ENCODE measurements at regions not wholly inside any gene's neighbourhood (a gene's known extent, or its start where the extent isn't known, plus 50 kb on each side); places are given as distances from the start of the nearest gene placed in this dataset.

DNA sequence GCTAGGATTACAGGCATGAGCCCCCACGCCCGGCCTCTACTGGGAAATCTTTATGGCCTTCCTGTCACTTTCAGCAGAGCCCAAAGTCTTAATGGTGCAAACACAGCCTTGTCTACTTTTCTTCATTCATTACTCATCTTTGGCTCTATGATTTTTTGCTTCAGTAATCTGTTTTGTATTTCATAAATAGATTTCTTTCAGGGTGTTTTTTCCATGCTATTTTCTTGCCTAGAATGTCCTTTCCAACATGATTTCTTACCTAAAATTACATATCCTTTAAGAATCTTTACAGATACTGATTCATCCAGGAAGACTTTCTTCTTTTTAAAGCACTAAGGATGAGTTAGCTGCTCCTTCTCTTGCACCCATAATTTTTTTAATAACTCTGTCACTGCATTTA is 213.0 kb downstream of the TAF11L14 start:
- no peak for DNase-seq
- TF ChIP-seq, protein P1, sequence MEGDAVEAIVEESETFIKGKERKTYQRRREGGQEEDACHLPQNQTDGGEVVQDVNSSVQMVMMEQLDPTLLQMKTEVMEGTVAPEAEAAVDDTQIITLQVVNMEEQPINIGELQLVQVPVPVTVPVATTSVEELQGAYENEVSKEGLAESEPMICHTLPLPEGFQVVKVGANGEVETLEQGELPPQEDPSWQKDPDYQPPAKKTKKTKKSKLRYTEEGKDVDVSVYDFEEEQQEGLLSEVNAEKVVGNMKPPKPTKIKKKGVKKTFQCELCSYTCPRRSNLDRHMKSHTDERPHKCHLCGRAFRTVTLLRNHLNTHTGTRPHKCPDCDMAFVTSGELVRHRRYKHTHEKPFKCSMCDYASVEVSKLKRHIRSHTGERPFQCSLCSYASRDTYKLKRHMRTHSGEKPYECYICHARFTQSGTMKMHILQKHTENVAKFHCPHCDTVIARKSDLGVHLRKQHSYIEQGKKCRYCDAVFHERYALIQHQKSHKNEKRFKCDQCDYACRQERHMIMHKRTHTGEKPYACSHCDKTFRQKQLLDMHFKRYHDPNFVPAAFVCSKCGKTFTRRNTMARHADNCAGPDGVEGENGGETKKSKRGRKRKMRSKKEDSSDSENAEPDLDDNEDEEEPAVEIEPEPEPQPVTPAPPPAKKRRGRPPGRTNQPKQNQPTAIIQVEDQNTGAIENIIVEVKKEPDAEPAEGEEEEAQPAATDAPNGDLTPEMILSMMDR (IDR thresholded peaks at IDR 0.05): no peak

DNA sequence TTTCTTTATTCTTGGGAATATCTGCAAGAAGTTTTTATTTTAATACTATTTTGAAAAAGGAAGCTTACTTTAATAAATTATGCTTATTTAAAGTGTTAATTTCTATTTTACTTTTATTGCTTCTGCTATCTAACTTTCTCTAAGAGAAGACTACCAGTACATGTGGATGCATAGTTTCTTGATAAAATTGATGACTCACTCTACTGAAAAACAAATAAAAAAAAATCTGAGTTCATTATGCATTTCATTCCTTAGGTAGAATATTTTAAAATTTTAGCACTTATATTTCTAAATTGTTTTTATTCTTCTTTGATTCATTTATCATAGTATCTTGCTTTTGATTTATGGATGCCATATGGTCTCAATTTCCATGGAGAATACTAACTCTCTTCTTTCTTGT is 217.9 kb downstream of the TAF11L14 start:
- peaks cover 0 to 3% (median 0%) of the 10 kb centered on the region in 7 donors for H3K9me3 Mint-ChIP-seq
- H3K27ac Mint-ChIP-seq: no peak overlapping the region
- Histone ChIP-seq H3K4me2 (replicated peaks; ENCODE audit: extremely low read depth, low read length, poor library complexity, severe bottlenecking) (no peak overlapping the region), H3K79me2 (ENCODE audit: insufficient read depth, low read length) (no peaks in the 10 kb centered on the region), H3K27me3 (ENCODE audit: control insufficient read depth in 2 of 2, insufficient read depth in 2 of 2, low read length in 2 of 2) (no peaks in the 10 kb centered on the region), H3K9me3 (replicated peaks in 1 of 2; ENCODE audit: control insufficient read depth in 1 of 2, insufficient read depth in 1 of 2, low read length in 2 of 2) (peaks cover 0 to 4% of the 10 kb centered on the region in 2 donors), H2AFZ (ENCODE audit: insufficient read depth, low read depth, low read length, poor library complexity, severe bottlenecking) (no peak overlapping the region), H3K36me3 (replicated peaks in 1 of 2; ENCODE audit: control insufficient read depth in 1 of 2, insufficient read depth in 2 of 2, low read length in 2 of 2) (no peaks in the 10 kb centered on the region), H3K4me3 (replicated peaks in 1 of 3; ENCODE audit: low read depth in 2 of 3, low read length in 3 of 3) (no peak overlapping the region), H3K9ac (ENCODE audit: insufficient read depth, low read length, poor library complexity, severe bottlenecking) (no peak overlapping the region), H4K20me1 (ENCODE audit: insufficient read depth, low read length) (no peaks in the 10 kb centered on the region), H3K4me1 (ENCODE audit: control insufficient read depth in 1 of 2, insufficient read depth in 2 of 2, low read length in 2 of 2) (no peaks in the 10 kb centered on the region), H3K27ac (ENCODE audit: low read depth in 1 of 2, low read length in 2 of 2) (no peak overlapping the region)
- no peaks in the 10 kb centered on the region for H3K4me1 Mint-ChIP-seq
- H3K27me3 Mint-ChIP-seq (ENCODE audit: low read depth in 3 of 3): no peaks in the 10 kb centered on the region
- TF ChIP-seq, protein P1 (IDR thresholded peaks at IDR 0.05): no peak
- DNase-seq: no peak
- H3K4me3 Mint-ChIP-seq: no peak overlapping the region
- intact Hi-C loops (cut with micrococcal nuclease): no loop called here
- no peaks in the 10 kb centered on the region for H3K36me3 Mint-ChIP-seq

More for the DNA sequence above, 213.0 kb downstream of the TAF11L14 start:
- H3K9ac ChIP-seq (ENCODE audit: insufficient read depth, low read length, poor library complexity, severe bottlenecking): no peak overlapping the region
- no peaks in the 10 kb centered on the region for H3K36me3 Mint-ChIP-seq
- H3K4me3 ChIP-seq (replicated peaks in 1 of 3; ENCODE audit: low read depth in 2 of 3, low read length in 3 of 3): no peak overlapping the region
- no peak overlapping the region for H3K27ac Mint-ChIP-seq
- H2AFZ ChIP-seq (ENCODE audit: insufficient read depth, low read depth, low read length, poor library complexity, severe bottlenecking): no peak overlapping the region
- H3K9me3 ChIP-seq (replicated peaks in 1 of 2; ENCODE audit: control insufficient read depth in 1 of 2, insufficient read depth in 1 of 2, low read length in 2 of 2): peaks cover 0 to 4% of the 10 kb centered on the region in 2 donors
- H3K27me3 ChIP-seq (ENCODE audit: control insufficient read depth in 2 of 2, insufficient read depth in 2 of 2, low read length in 2 of 2): no peaks in the 10 kb centered on the region
- no peak overlapping the region for H3K27ac ChIP-seq (ENCODE audit: low read depth in 1 of 2, low read length in 2 of 2)
- H4K20me1 ChIP-seq (ENCODE audit: insufficient read depth, low read length): no peaks in the 10 kb centered on the region
- intact Hi-C loops (cut with micrococcal nuclease): no loop called here
- no peak overlapping the region for H3K4me3 Mint-ChIP-seq
- H3K4me1 ChIP-seq (ENCODE audit: control insufficient read depth in 1 of 2, insufficient read depth in 2 of 2, low read length in 2 of 2): no peaks in the 10 kb centered on the region
- no peak overlapping the region for H3K4me2 ChIP-seq (replicated peaks; ENCODE audit: extremely low read depth, low read length, poor library complexity, severe bottlenecking)
- WGBS (ENCODE audit: insufficient coverage): 69% methylated on average over 2 of the region's 2 CpGs
- no peaks in the 10 kb centered on the region for H3K4me1 Mint-ChIP-seq
- no peaks in the 10 kb centered on the region for H3K79me2 ChIP-seq (ENCODE audit: insufficient read depth, low read length)
- no peaks in the 10 kb centered on the region for H3K27me3 Mint-ChIP-seq (ENCODE audit: low read depth in 3 of 3)
- peaks cover 0 to 9% (median 3%) of the 10 kb centered on the region in 7 donors for H3K9me3 Mint-ChIP-seq
- H3K36me3 ChIP-seq (replicated peaks in 1 of 2; ENCODE audit: control insufficient read depth in 1 of 2, insufficient read depth in 2 of 2, low read length in 2 of 2): no peaks in the 10 kb centered on the region

Data from CD14-positive monocyte (primary cell).